Lower leg skin (tissue), 4 donors: ENCODE measurements at regions not wholly inside any gene's neighbourhood (a gene's known extent, or its start where the extent isn't known, plus 50 kb on each side); places are given as distances from the start of the nearest gene placed in this dataset.

Experiments
- DNase-seq, 2 donors: peaks; one replicate each; pipeline ENCODE4 v3.0.0-alpha.2; 2019; ENCODE audit warnings: low spot score in 2 of 2
- H3K4me3 ChIP-seq: fragments of 200-600 bp; sonication (generic); 2 replicates; pipeline ENCODE4 v1.5.1; 2017; ENCODE audit warnings: mild to moderate bottlenecking, low read depth; ENCODE audit not compliant: poor library complexity, severe bottlenecking
- CTCF ChIP-seq, 3 donors: fragments of 450-650 bp; IDR thresholded peaks; one replicate each; pipeline ENCODE4 v1.5.1; 2016; ENCODE audit warnings: antibody characterized with exemption in 3 of 3, mild to moderate bottlenecking in 3 of 3, moderate library complexity in 2 of 3
- POLR2A ChIP-seq, 2 donors: fragments of 450-650 bp; IDR thresholded peaks; one replicate each; pipeline ENCODE4 v1.6.1; 2016 to 2017; ENCODE audit warnings: antibody characterized with exemption in 2 of 2, mild to moderate bottlenecking in 1 of 2, moderate library complexity in 1 of 2
- WGBS, 2 donors: methylation state at CpG; one replicate each; pipeline ENCODE4 v1.1.5; 2018; 5-methylcytosine and 5-hydroxymethylcytosine counted together
- intact Hi-C: fragments of 100-400 bp; cut with DNase I; formaldehyde crosslinking; loops from one replicate; pipeline ENCODE4 v1.15.0; 2023; ENCODE audit warnings: low total_unique reads

DNA sequence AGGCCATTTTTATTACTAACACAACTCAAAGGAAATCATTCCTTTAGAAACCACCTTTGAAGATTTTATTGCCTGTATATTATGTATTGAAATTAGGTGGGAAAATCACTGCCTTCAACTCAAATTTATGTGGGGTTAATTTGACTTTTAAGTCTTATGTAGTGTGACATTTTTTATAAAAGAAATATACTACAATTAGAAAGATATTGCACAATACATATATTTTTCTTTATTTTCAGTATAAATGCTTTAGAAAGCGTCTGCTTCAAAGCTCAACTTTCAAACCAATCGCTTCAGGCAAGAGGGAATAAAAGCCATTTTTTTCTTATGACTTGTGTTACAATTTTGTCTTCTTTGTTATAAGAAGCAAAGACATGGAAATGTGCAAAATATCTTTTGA, 337.4 kb upstream of the ZWINT start:
- intact Hi-C loops = no loop called here
- TF ChIP-seq CTCF (IDR thresholded peaks at IDR 0.05) = no peak
- no peak for TF ChIP-seq POLR2A (IDR thresholded peaks at IDR 0.05)
- WGBS, 2 donors = 36 to 38% methylated on average over 2 of the region's 2 CpGs
- DNase-seq = no peak
- no peak overlapping the region for H3K4me3 ChIP-seq

DNA sequence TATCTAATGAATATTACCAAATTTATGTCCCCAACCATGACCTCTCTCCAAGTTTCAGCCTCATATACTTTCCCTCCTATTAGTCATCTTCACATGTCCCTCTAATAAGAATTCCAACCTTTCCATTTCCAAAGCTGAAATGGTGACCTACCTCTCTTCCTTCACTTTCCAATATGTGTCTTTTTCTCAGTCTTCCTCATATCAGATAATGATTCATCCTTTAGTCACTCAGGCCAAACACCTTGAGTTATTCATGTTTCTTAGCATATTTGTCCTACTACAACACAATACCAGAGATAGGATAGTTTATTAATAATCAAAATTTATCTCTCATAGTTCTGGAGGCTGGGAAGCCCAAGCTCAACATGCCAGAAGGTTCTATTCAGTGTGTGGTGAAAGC, 318.5 kb upstream of the ZWINT start:
- no peak overlapping the region for H3K4me3 ChIP-seq

GRCh38 chr10:56662765-56663447, 301.8 kb upstream of the ZWINT start:
- TF ChIP-seq POLR2A (IDR thresholded peaks at IDR 0.05) (no peak), CTCF (IDR thresholded peaks at IDR 0.05) (no peak)
- no peak for DNase-seq
- intact Hi-C loops = no loop called here
- H3K4me3 ChIP-seq = no peak overlapping the region

More for the DNA sequence above, 318.5 kb upstream of the ZWINT start:
- no peak for DNase-seq
- TF ChIP-seq POLR2A (IDR thresholded peaks at IDR 0.05) (no peak), CTCF (IDR thresholded peaks at IDR 0.05) (no peak)
- intact Hi-C loops = no loop called here

DNA sequence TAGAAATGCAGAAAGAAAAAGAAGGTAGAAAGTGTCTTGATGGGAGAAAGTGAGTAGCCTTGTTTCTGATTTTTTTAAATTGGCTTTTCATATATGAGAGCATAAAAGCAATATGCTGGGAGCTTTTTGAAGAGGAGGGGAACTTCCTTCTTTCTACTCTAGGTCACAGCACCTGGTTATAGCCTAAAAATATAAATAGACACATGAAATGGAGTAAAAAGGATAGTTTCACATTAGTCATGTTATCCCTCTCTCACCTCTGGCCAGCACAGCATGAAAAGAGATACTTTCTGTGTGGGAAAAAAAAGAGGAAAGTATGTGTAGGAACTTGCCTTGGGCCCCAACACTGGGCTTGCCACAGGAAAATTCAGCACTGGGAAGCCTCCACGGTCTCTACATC, 292.2 kb upstream of the ZWINT start:
- H3K4me3 ChIP-seq = no peak overlapping the region
- no peak for TF ChIP-seq POLR2A (IDR thresholded peaks at IDR 0.05)
- no peak for TF ChIP-seq CTCF (IDR thresholded peaks at IDR 0.05)
- DNase-seq = no peak
- 64 to 73% methylated on average over 1 of the region's 1 CpG for WGBS, 2 donors
- intact Hi-C loops = no loop called here

- no peak overlapping the region for H3K4me3 ChIP-seq
- intact Hi-C loops = no loop called here
- TF ChIP-seq POLR2A (IDR thresholded peaks at IDR 0.05) = no peak
- TF ChIP-seq CTCF (IDR thresholded peaks at IDR 0.05) = no peak
- WGBS, 2 donors = 84 to 87% methylated on average over 9 to 10 of the region's 13 CpGs
- no peak for DNase-seq
These were observed 285.5 kb upstream of the ZWINT start for GRCh38 chr10:56646329-56647111.
